ENCODE measurements at regions not wholly inside any gene's neighbourhood (a gene's known extent, or its start where the extent isn't known, plus 50 kb on each side); places are given as distances from the start of the nearest gene placed in this dataset.

- no peaks in the 10 kb centered on the region for H4K20me1 ChIP-seq (ENCODE audit: low read length)
- H3K4me2 ChIP-seq (ENCODE audit: low read length), result no peak overlapping the region
- 0 out of 2 replicates have a peak, but pooled peaks cover 9% of the 10 kb centered on the region for H3K27me3 ChIP-seq (ENCODE audit: low read length)
- H3K9me2 ChIP-seq (replicated peaks; ENCODE audit: low read length), result no peaks in the 10 kb centered on the region
- no peaks in the 10 kb centered on the region for H3K79me2 ChIP-seq (ENCODE audit: low read length)
- no peaks in the 10 kb centered on the region for H3K9me3 ChIP-seq (ENCODE audit: low read length)
- TF ChIP-seq CTCF (conservative IDR thresholded peaks at IDR 0.05; ENCODE audit: low read depth, low read length) (no peak), EZH2 (IDR thresholded peaks at IDR 0.05; ENCODE audit: low read length, unreplicated experiment) (no peak), EZH2phosphoT487 (IDR thresholded peaks at IDR 0.05; ENCODE audit: borderline replicate concordance, low read length) (no peak)
- no peak overlapping the region for H3K9ac ChIP-seq (ENCODE audit: low read length)
- DNase-seq (no peak), ATAC-seq (no peak)
- POLR2A ChIA-PET (ENCODE audit: unreplicated experiment), result no interaction called here
- no peak overlapping the region for H2AFZ ChIP-seq (ENCODE audit: low read length)
- no peaks in the 10 kb centered on the region for H3F3A ChIP-seq (ENCODE audit: low read length, unreplicated experiment)
- BruUV-seq (replicated peaks), result no TSS peak
- no peak overlapping the region for H3K4me3 ChIP-seq (ENCODE audit: low read length)
- CTCF ChIA-PET, result no interaction called here
- H3K36me3 ChIP-seq (ENCODE audit: low read depth, low read length), result no peaks in the 10 kb centered on the region
- intact Hi-C loops (cut with micrococcal nuclease), result no loop called here
- H3K27ac ChIP-seq (ENCODE audit: low read length), result no peak overlapping the region
- no peaks in the 10 kb centered on the region for H3K4me1 ChIP-seq (ENCODE audit: insufficient read depth, low read length)
These were observed 465.0 kb downstream of the EBF1 start for GRCh38 chr5:158634714-158635113.

- Histone ChIP-seq H3K9me3 (ENCODE audit: low read length) (no peaks in the 10 kb centered on the region), H3K27me3 (ENCODE audit: low read length) (peaks cover 9% of the 10 kb centered on the region; the same call in 1 of the 2 replicates), H3F3A (ENCODE audit: low read length, unreplicated experiment) (no peaks in the 10 kb centered on the region), H3K9ac (ENCODE audit: low read length) (no peak overlapping the region), H3K36me3 (ENCODE audit: low read depth, low read length) (no peaks in the 10 kb centered on the region), H2AFZ (ENCODE audit: low read length) (no peak overlapping the region), H3K4me2 (ENCODE audit: low read length) (no peak overlapping the region), H3K27ac (ENCODE audit: low read length) (no peak overlapping the region), H3K9me2 (replicated peaks; ENCODE audit: low read length) (no peaks in the 10 kb centered on the region), H4K20me1 (ENCODE audit: low read length) (no peaks in the 10 kb centered on the region), H3K4me3 (ENCODE audit: low read length) (no peak overlapping the region), H3K4me1 (ENCODE audit: insufficient read depth, low read length) (no peaks in the 10 kb centered on the region), H3K79me2 (ENCODE audit: low read length) (no peaks in the 10 kb centered on the region)
- ChIA-PET CTCF (no interaction called here), POLR2A (ENCODE audit: unreplicated experiment) (no interaction called here)
- ATAC-seq (no peak), DNase-seq (no peak)
- no TSS peak for BruUV-seq (replicated peaks)
- TF ChIP-seq EZH2 (IDR thresholded peaks at IDR 0.05; ENCODE audit: low read length, unreplicated experiment), result no peak
- no peak for TF ChIP-seq EZH2phosphoT487 (IDR thresholded peaks at IDR 0.05; ENCODE audit: borderline replicate concordance, low read length)
- TF ChIP-seq CTCF (conservative IDR thresholded peaks at IDR 0.05; ENCODE audit: low read depth, low read length), result no peak
- intact Hi-C loops (cut with micrococcal nuclease), result no loop called here
These were observed 470.0 kb downstream of the EBF1 start for GRCh38 chr5:158629591-158630312.

GRCh38 chr5:158626718-158627117, 473.0 kb downstream of the EBF1 start:
- POLR2A ChIA-PET (ENCODE audit: unreplicated experiment), result no interaction called here
- DNase-seq (peak; percentile 1), ATAC-seq (no peak)
- no peak overlapping the region for H3K9ac ChIP-seq (ENCODE audit: low read length)
- no peaks in the 10 kb centered on the region for H3K9me3 ChIP-seq (ENCODE audit: low read length)
- BruUV-seq (replicated peaks), result no TSS peak
- H4K20me1 ChIP-seq (ENCODE audit: low read length), result no peaks in the 10 kb centered on the region
- CTCF ChIA-PET, result no interaction called here
- H3K36me3 ChIP-seq (ENCODE audit: low read depth, low read length), result no peaks in the 10 kb centered on the region
- H3K4me1 ChIP-seq (ENCODE audit: insufficient read depth, low read length), result no peaks in the 10 kb centered on the region
- no peak overlapping the region for H3K27ac ChIP-seq (ENCODE audit: low read length)
- H2AFZ ChIP-seq (ENCODE audit: low read length), result no peak overlapping the region
- no peak overlapping the region for H3K4me2 ChIP-seq (ENCODE audit: low read length)
- intact Hi-C loops (cut with micrococcal nuclease), result no loop called here
- H3F3A ChIP-seq (ENCODE audit: low read length, unreplicated experiment), result no peaks in the 10 kb centered on the region
- H3K27me3 ChIP-seq (ENCODE audit: low read length), result peaks cover 8% of the 10 kb centered on the region; the same call in 1 of the 2 replicates
- H3K4me3 ChIP-seq (ENCODE audit: low read length), result no peak overlapping the region
- TF ChIP-seq CTCF (conservative IDR thresholded peaks at IDR 0.05; ENCODE audit: low read depth, low read length) (no peak), EZH2 (IDR thresholded peaks at IDR 0.05; ENCODE audit: low read length, unreplicated experiment) (no peak), EZH2phosphoT487 (IDR thresholded peaks at IDR 0.05; ENCODE audit: borderline replicate concordance, low read length) (no peak)
- no peaks in the 10 kb centered on the region for H3K9me2 ChIP-seq (replicated peaks; ENCODE audit: low read length)
- no peaks in the 10 kb centered on the region for H3K79me2 ChIP-seq (ENCODE audit: low read length)

Measured in PC-3 (cell line).